Neural crest cell (in vitro differentiated cells): ENCODE measurements at regions not wholly inside any gene's neighbourhood (a gene's known extent, or its start where the extent isn't known, plus 50 kb on each side); places are given as distances from the start of the nearest gene placed in this dataset.

ENCODE experiments used
- DNase-seq: peaks from one replicate; pipeline ENCODE4 v3.0.0; 2021; ENCODE audit warnings: low read depth, mixed read lengths, low spot score
- H3K27ac Mint-ChIP-seq: one replicate; pipeline ENCODE4 v1.8.0; 2021; ENCODE audit warnings: mild to moderate bottlenecking, mixed read lengths; ENCODE audit not compliant: unreplicated experiment
- H3K27me3 Mint-ChIP-seq: 2 replicates; pipeline ENCODE4 v1.8.0; 2021; ENCODE audit warnings: low read depth, mild to moderate bottlenecking, mixed read lengths
- H3K36me3 Mint-ChIP-seq: 2 replicates; pipeline ENCODE4 v1.8.0; 2021; ENCODE audit warnings: low read depth, mild to moderate bottlenecking, mixed read lengths
- H3K4me1 Mint-ChIP-seq: 2 replicates; pipeline ENCODE4 v1.8.0; 2021; ENCODE audit warnings: mixed read lengths
- H3K4me3 Mint-ChIP-seq: one replicate; pipeline ENCODE4 v1.8.0; 2021; ENCODE audit warnings: mild to moderate bottlenecking, mixed read lengths
- H3K9me3 Mint-ChIP-seq: 2 replicates; pipeline ENCODE4 v1.8.0; 2021; ENCODE audit warnings: mixed read lengths
- TF ChIP-seq, protein P1 (sequence below): fragments of 200-600 bp; sonication (generic); conservative IDR thresholded peaks from 2 replicates; pipeline ENCODE4 v1.5.0; 2021; ENCODE audit warnings: antibody characterized with exemption, mild to moderate bottlenecking

DNA sequence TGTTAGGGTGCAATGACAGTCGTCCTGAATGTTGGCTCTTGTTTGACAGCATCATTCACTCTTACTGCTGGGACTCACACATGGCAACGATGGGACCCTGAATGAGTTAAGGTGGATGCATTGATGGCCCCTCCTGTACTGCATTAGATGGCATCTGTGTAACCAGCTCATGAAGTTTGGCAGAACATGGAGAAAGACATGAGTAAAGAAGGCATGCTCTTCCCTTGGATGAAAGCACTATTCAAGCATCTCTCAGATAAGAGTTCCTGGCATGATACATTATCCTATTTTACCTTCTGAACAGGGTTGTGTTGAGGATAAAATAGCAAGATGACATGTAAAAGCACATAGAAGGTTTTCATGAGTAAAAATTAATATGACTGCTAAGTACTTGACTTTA is 142.2 kb upstream of the GAS1 start:
- Mint-ChIP-seq H3K36me3 (no peaks in the 10 kb centered on the region), H3K27ac (no peak overlapping the region), H3K4me3 (no peak overlapping the region), H3K9me3 (peaks cover 3% of the 10 kb centered on the region), H3K4me1 (peaks cover 34% of the 10 kb centered on the region), H3K27me3 (no peaks in the 10 kb centered on the region)
- TF ChIP-seq, protein P1, sequence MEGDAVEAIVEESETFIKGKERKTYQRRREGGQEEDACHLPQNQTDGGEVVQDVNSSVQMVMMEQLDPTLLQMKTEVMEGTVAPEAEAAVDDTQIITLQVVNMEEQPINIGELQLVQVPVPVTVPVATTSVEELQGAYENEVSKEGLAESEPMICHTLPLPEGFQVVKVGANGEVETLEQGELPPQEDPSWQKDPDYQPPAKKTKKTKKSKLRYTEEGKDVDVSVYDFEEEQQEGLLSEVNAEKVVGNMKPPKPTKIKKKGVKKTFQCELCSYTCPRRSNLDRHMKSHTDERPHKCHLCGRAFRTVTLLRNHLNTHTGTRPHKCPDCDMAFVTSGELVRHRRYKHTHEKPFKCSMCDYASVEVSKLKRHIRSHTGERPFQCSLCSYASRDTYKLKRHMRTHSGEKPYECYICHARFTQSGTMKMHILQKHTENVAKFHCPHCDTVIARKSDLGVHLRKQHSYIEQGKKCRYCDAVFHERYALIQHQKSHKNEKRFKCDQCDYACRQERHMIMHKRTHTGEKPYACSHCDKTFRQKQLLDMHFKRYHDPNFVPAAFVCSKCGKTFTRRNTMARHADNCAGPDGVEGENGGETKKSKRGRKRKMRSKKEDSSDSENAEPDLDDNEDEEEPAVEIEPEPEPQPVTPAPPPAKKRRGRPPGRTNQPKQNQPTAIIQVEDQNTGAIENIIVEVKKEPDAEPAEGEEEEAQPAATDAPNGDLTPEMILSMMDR = no peak
- no peak for DNase-seq

DNA sequence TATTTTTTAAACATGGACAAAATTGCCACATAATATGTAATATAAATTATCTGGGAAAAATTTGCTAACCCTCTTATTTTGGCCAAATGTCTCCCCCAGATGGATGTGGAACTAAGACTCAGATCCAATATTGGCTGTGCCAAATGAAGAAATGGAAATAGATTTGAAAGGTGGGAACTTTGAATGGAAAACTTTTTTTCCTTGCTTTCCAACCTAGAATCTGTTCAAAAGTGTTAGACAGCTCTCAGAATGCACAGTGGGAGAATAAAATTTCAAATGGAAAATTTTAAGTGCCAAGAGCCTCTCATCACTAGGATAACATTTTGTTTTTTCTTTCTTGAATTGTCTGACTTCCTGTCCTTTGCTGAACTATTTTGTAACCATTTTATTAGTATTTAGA is 142.6 kb upstream of the GAS1 start:
- Mint-ChIP-seq H3K4me1 (peaks cover 31% of the 10 kb centered on the region), H3K27me3 (no peaks in the 10 kb centered on the region), H3K4me3 (no peak overlapping the region), H3K36me3 (no peaks in the 10 kb centered on the region), H3K9me3 (peaks cover 3% of the 10 kb centered on the region), H3K27ac (no peak overlapping the region)
- TF ChIP-seq, protein P1 = no peak
- no peak for DNase-seq

DNA sequence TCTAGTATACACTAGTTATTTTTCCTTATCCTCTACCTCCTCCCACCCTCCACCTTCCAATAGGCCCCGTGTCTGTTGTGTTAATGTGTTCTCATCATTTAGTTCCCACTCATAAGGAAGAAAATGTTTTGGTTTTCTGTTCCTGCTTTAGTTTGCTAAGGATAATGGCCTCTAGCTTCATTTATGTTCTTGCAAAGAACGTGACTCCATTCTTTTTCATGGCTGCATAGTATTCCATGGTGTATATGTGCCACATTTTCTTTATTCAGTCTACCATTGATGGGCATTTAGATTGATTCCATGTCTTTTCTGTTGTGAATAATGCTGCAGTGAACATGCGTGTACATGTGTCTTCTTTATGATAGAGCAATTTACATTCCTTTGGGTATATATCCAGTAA is 146.5 kb upstream of the GAS1 start:
- TF ChIP-seq, protein P1 = no peak
- Mint-ChIP-seq H3K9me3 (no peaks in the 10 kb centered on the region), H3K4me1 (peaks cover 26% of the 10 kb centered on the region), H3K27me3 (no peaks in the 10 kb centered on the region), H3K36me3 (no peaks in the 10 kb centered on the region), H3K4me3 (no peak overlapping the region), H3K27ac (no peak overlapping the region)
- no peak for DNase-seq

DNA sequence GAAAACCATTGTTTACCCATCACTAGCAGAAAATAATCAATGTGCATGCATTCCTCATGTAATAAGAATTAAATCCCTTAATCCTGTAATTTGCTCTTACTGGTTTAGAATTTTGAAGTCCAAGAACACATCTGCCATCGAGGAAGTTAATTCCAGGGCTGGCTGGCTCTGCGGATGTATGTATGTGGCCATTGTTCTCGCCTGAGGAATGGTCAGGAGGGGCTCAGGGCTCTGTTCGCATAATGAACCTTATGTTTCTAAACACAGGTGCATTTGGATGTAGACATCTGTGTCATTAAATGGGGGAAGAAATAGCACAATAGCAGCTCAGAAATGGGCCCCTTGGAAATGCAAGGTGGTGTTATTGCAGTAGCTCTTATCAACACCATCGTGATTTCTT is 148.6 kb upstream of the GAS1 start:
- H3K4me1 Mint-ChIP-seq = peaks cover 21% of the 10 kb centered on the region
- H3K36me3 Mint-ChIP-seq = no peaks in the 10 kb centered on the region
- no peak overlapping the region for H3K4me3 Mint-ChIP-seq
- H3K27ac Mint-ChIP-seq = no peak overlapping the region
- no peaks in the 10 kb centered on the region for H3K27me3 Mint-ChIP-seq
- TF ChIP-seq, protein P1 = no peak
- no peaks in the 10 kb centered on the region for H3K9me3 Mint-ChIP-seq
- DNase-seq = no peak

DNA sequence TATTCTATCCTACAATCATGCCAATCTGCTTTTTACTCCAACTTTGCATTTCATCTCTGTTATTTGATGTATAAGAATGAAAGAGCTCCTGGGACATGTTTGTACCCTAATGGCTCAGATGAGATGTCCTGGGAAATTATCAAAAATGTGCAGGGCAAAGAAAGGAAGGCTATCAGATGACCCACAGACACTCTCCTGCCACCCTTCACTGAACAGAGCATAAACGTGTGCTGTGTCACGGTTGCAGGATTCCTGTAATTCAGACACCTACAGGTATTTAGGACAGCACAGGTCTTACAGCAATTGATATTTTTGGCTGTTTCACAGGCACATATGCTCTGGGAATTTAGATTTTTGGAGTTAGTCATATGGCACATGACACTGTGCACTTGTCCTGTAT is 149.2 kb upstream of the GAS1 start:
- H3K4me1 Mint-ChIP-seq = peaks cover 21% of the 10 kb centered on the region
- H3K27ac Mint-ChIP-seq = no peak overlapping the region
- DNase-seq = no peak
- no peaks in the 10 kb centered on the region for H3K36me3 Mint-ChIP-seq
- H3K27me3 Mint-ChIP-seq = no peaks in the 10 kb centered on the region
- no peaks in the 10 kb centered on the region for H3K9me3 Mint-ChIP-seq
- TF ChIP-seq, protein P1 = no peak
- no peak overlapping the region for H3K4me3 Mint-ChIP-seq

DNA sequence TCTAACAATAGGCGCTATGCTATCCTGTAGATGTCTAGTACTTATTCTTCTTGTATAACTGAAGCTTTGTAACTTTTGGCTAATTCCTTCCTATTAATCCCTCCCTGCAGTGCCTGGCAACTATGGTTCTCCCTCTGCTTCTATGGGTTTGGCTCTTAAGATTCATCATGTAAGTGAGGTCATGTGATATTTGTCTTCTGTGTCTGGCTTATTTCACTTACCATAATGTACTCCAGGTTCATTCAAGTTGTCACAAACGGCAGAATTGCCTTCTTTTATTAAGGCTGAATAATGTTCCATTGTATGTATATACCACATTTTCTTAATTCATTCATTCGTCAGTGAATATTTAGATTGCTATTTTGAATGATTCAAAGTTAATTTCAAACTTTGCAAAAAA is 149.9 kb upstream of the GAS1 start:
- H3K4me1 Mint-ChIP-seq = peaks cover 21% of the 10 kb centered on the region
- TF ChIP-seq, protein P1 = no peak
- H3K27me3 Mint-ChIP-seq = no peaks in the 10 kb centered on the region
- no peaks in the 10 kb centered on the region for H3K9me3 Mint-ChIP-seq
- DNase-seq = no peak
- no peak overlapping the region for H3K4me3 Mint-ChIP-seq
- H3K27ac Mint-ChIP-seq = no peak overlapping the region
- no peaks in the 10 kb centered on the region for H3K36me3 Mint-ChIP-seq
